ENCODE measurements at regions not wholly inside any gene's neighbourhood (a gene's known extent, or its start where the extent isn't known, plus 50 kb on each side); places are given as distances from the start of the nearest gene placed in this dataset.

- TF ChIP-seq CTCF (IDR thresholded peaks at IDR 0.05; ENCODE audit: low read length, missing control alignments): peak; percentile 28
- no peak for DNase-seq (ENCODE audit: low read depth)
- no peak overlapping the region for H3K4me3 ChIP-seq (replicated peaks; ENCODE audit: low read depth, low read length)
Observed at GRCh38 chr15:80323285-80323684, 71.3 kb upstream of the CTXND1 start.

GRCh38 chr15:80324545-80325080, 72.6 kb upstream of the CTXND1 start:
- no peak for DNase-seq (ENCODE audit: low read depth)
- TF ChIP-seq CTCF (IDR thresholded peaks at IDR 0.05; ENCODE audit: low read length, missing control alignments): no peak
- no peak overlapping the region for H3K4me3 ChIP-seq (replicated peaks; ENCODE audit: low read depth, low read length)

GRCh38 chr15:80325206-80325605, 73.2 kb upstream of the CTXND1 start:
- peak; percentile 23 for DNase-seq (ENCODE audit: low read depth)
- no peak overlapping the region for H3K4me3 ChIP-seq (replicated peaks; ENCODE audit: low read depth, low read length)
- TF ChIP-seq CTCF (IDR thresholded peaks at IDR 0.05; ENCODE audit: low read length, missing control alignments): no peak

DNA sequence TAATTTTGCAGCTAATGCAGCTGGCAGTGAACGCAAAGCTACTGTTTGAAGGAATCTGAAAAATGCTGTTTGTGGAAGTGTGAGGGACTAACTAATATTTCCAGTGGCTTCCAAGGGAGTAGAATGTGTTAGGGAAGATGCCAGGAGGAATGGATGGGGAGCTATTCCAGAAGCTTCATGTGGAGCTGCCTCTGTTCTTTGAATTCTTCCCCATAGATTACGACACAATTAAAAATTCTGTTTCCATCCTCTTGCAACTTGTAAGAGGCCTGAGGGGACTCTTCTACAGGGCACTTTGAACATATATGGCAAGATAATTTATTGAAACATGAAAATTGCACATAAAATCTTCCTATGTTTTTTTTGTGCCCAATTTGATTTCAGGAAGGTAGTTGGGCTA, 74.3 kb upstream of the CTXND1 start:
- no peak for TF ChIP-seq CTCF (IDR thresholded peaks at IDR 0.05; ENCODE audit: low read length, missing control alignments)
- DNase-seq (ENCODE audit: low read depth): no peak
- no peak overlapping the region for H3K4me3 ChIP-seq (replicated peaks; ENCODE audit: low read depth, low read length)

- no peak for DNase-seq (ENCODE audit: low read depth)
Observed at GRCh38 chr15:80328496-80328895, 75.7 kb upstream of the ARNT2 start.

DNA sequence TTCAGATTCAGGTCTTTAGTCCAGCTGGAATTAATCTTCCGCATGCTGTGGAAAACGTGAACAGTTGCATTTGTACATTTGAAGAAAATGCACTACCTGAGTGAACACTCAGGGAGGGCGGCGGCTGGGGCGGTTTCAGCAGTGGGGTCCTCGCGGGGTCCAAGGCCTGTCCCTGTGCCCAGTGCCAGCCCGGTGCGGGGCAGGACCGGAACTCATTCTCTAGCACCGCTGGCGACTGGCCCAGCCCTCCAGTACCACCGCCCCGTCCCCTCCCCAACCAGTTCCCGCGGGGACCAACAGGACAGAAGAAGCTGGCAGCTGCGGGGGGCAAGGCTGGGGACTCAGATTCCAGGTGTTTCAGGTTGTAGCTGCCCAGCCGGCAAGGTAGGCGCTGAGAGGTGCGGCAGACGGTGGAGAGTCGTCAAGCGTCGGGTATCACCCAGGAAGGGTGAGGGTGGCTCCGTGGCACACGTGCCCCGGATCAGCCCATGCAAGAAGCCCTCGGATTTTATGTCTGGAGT, 72.2 kb upstream of the ARNT2 start:
- TF ChIP-seq CTCF (IDR thresholded peaks at IDR 0.05; ENCODE audit: low read length, missing control alignments): no peak
- no peak for DNase-seq (ENCODE audit: low read depth)
- H3K4me3 ChIP-seq (replicated peaks; ENCODE audit: low read depth, low read length): no peak overlapping the region

More at GRCh38 chr15:80328496-80328895, 75.7 kb upstream of the ARNT2 start:
- no peak for TF ChIP-seq CTCF (IDR thresholded peaks at IDR 0.05; ENCODE audit: low read length, missing control alignments)
- no peak overlapping the region for H3K4me3 ChIP-seq (replicated peaks; ENCODE audit: low read depth, low read length)

GRCh38 chr15:80333261-80333660, 70.9 kb upstream of the ARNT2 start:
- no peak for DNase-seq (ENCODE audit: low read depth)
- no peak for TF ChIP-seq CTCF (IDR thresholded peaks at IDR 0.05; ENCODE audit: low read length, missing control alignments)

More at GRCh38 chr15:80333261-80333660, 70.9 kb upstream of the ARNT2 start:
- H3K4me3 ChIP-seq (replicated peaks; ENCODE audit: low read depth, low read length): no peak overlapping the region

Data from fibroblast of pulmonary artery (primary cell).